HG03066 (cell line): ENCODE measurements at regions not wholly inside any gene's neighbourhood (a gene's known extent, or its start where the extent isn't known, plus 50 kb on each side); places are given as distances from the start of the nearest gene placed in this dataset.

ENCODE experiments used
- ATAC-seq: cut with Tn5 transposase; IDR thresholded peaks from one replicate; pipeline ENCODE4 v1.9.1; 2021; ENCODE audit warnings: low read depth; ENCODE audit not compliant: unreplicated experiment

- ATAC-seq, result no peak
These were observed 256.9 kb downstream of the ATXN7L3B start for GRCh38 chr12:74794522-74794921.

DNA sequence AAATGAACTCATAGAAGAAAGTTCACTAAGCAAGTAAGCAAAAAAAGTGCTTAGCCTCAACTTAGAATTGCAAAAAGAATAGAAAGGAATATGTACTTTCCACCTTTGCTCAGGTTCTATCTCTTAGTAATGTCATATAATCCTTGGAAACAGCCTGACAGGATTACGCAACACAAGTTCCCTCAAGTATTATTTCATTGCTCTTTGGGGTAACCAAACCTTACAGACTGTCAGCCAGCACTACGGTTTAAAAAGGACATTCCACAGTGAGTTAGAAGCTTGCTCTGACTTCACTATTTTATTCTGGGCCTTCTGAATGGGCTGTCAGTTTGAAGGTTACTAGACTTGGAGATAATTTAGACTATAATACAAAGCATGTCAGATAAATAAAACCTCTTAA is 264.0 kb downstream of the ATXN7L3B start:
- ATAC-seq, result no peak

DNA sequence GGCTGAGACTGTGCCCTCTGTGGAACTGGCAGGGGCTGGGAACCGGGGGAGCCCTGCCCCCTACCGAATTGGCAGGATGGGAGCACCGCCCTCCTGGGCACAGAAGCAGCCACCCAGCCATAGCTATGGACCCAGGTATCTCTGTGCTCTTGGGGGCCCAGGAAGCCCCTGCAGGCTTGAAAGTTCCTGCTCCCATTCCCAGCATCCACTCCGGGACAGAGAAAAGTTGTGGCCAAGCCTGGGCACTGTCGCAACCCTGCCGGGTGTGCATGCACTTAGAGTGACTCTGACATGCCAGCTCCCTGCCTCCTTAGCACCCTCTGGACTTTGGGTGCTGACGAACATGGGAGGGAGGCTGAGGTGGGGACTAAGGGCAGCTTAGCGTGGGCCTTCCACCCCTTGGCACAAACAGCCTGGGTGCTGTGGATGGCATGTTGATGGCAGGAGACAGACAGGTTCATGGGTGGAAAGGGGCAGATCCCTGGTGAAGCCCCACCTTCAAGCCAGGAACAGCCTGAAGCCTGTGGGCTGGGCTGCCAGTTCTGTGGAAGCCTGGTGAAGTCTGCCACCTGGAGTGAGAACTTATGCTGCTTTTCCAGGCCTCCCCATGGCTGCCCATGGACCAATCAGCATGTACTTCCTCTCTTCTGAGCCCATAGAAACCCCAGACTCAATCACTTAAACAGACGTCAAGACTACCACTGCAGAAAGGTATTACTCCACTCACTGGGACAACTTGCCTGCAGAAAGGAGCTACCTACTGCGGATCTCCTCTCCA is 279.0 kb downstream of the ATXN7L3B start:
- no peak for ATAC-seq

- ATAC-seq, result no peak
These were observed 279.9 kb downstream of the ATXN7L3B start for GRCh38 chr12:74817499-74817898.

- ATAC-seq, result no peak
These were observed 280.8 kb downstream of the ATXN7L3B start for GRCh38 chr12:74818412-74818811.

DNA sequence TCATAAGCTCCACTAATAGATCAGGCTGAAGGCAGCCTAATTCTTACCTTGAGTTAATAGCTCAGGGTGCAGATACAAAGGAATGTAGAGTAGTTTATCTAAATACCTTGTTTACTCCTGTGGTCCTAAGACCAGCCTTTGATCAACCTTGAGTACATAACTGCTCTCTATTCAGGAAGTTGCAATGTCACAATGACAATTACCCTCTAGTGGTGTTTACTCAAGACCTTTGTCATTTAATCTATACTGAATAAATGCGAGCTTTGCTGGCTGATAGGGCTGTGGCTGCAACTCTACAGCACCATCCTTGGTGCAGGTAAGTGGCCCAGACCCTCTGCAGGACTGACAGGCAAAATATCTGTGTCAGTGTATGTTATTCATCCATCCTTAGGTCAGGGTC is 282.7 kb downstream of the ATXN7L3B start:
- ATAC-seq, result no peak

DNA sequence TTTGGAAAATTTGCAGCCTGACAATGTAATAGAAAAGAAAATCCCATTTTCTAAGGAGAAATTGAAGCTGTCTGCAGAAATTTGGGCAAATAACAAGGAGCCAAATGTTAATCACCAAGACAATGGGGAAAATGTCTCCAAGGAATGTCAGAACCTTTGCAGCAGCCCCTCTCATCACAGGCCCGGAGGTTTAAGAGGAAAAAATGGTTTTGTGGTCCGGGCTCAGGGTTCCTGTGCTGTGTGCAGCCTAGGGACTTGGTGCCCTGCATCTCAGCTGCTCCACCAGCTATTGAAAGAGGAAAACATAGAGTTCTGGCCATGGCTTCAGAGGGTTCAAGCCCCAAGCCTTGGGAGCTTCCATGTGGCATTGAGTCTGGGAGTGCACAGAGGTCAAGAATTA is 298.9 kb downstream of the ATXN7L3B start:
- no peak for ATAC-seq

- ATAC-seq, result no peak
These were observed 308.5 kb downstream of the ATXN7L3B start for GRCh38 chr12:74846116-74846515.

- no peak for ATAC-seq
These were observed 309.5 kb downstream of the ATXN7L3B start for GRCh38 chr12:74847169-74847568.

DNA sequence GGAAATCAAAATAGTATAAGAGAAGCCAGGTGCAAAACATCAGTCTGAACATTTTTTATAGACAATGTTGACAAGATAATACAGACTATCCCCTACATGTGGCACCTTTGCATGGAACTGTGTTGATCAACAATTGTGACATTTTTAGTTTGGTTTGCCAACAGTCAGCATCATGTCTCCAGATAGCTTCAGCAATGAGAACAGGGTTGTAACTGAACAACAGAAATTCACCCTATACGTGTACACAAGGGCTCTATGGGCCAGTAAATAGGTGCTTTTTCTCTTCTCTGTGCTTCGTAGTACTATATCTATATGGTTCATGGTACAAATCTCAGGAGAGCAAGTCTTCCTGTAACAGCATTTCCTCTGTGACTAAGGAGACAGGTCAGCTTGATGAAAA is 310.4 kb downstream of the ATXN7L3B start:
- no peak for ATAC-seq

- no peak for ATAC-seq
These were observed 312.2 kb downstream of the ATXN7L3B start for GRCh38 chr12:74849801-74850200.

GRCh38 chr12:74871817-74872216 is 334.2 kb downstream of the ATXN7L3B start:
- ATAC-seq, result no peak

DNA sequence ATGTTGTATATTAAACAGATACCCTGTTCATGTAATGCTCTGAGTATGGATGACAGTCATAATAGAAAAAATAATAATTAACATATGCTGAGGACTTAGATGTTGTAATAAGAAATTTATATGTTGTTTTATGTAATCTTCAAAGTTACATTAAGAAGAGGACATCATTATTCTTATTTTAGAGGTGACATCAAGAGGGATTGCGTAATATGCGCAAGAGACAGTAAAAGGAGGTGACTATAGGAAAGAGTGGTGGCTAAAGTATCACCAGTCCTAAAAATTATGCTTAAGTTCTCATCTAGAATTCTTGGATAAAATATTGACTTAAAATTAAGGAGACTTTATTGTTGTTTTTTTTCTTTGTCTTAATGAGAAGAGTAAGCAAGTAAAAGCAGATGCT is 323.9 kb downstream of the KCNC2 start:
- no peak for ATAC-seq

GRCh38 chr12:74889073-74889472 is 320.6 kb downstream of the KCNC2 start:
- no peak for ATAC-seq

GRCh38 chr12:74889563-74890236 is 319.9 kb downstream of the KCNC2 start:
- peak; percentile 57 for ATAC-seq

DNA sequence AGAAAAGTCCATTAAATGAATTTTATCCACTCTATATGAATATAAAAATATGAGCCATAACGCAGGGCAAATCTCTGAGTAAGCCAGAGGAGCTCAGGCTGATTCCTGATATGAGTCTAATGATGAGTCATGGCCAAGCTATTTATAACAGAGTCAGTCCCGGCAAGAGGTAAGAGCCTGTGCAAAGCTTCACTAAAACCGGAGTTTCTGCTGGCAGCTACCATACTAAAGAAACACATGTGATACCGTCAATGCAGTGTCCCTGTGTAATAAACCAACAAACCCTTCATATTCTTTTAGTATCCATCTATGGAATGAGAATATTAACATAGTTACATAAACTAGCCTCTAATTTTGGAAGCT is 319.4 kb downstream of the KCNC2 start:
- ATAC-seq, result peak; percentile 85

GRCh38 chr12:74891083-74891668 is 318.5 kb downstream of the KCNC2 start:
- no peak for ATAC-seq

DNA sequence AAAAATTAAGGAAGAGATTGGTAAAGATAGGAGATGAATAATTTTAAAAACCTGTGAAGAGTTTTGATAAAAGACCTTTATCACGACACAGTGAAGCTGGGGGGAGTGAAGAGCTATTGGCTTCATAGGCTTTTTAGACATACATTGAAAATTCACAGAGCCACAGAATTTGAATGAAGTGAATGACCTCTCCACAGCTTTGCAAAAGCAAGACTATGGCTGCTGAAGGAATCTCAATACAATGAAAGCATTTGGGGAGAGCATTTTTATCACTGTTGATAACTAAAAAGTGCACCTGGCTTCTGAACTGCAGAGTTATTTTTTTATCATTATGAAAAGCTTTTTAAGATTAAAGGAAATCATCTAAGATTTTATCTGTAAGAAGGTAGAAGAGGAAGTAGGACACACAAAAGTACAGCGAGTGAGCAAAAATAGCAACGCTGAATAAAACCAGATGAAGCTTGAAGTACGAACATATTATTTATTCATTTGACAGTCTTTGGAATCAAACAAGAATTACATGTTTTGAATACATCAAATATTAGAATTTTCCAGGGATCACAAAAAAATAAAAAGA is 317.5 kb downstream of the KCNC2 start:
- ATAC-seq, result no peak

- no peak for ATAC-seq
These were observed 313.5 kb downstream of the KCNC2 start for GRCh38 chr12:74896186-74896585.

- no peak for ATAC-seq
These were observed 312.0 kb downstream of the KCNC2 start for GRCh38 chr12:74897425-74898211.
